ENCODE measurements at regions not wholly inside any gene's neighbourhood (a gene's known extent, or its start where the extent isn't known, plus 50 kb on each side); places are given as distances from the start of the nearest gene placed in this dataset.
A peak's percentile ranks its signal among the peaks of the same experiment; 100 is the strongest.

DNA sequence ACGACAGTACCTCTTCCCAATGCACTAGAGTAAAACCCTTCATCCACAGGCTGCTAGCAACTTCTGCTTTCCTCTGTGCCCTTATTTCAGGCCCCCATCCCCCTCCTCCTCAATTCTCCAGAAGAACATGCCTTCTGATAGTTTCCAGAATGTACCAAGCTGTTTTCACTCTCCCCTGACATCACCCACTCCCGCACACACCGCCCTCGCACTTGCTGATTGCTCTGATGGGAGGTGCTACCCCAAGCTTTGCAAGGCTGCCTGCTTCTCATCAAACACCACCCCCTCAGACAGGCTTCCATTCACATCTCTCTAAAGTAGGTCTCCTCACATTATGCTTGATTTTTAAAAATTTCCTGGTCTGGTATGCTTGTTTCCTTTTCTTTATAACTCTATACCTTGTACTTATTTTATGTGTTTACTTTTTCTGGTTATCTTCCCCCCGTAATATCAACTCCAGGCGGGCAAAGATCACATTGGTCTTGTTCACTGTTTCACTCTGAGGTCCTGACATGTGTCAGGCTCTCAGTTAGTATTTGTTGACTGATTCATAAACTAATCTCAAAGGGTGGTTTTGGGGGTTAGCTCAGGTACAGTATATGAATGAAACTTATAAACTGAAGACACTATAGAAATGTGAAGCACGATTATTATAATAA, 91.0 kb upstream of the C9orf72 start:
- Mint-ChIP-seq H3K9me3 (no peaks in the 10 kb centered on the region), H3K27ac (peak overlapping the region in 1 of 3 experiments; percentile 36), H3K4me3 (no peak overlapping the region), H3K27me3 (ENCODE audit: low read depth) (peaks cover 6% of the 10 kb centered on the region), H3K4me1 (no peaks in the 10 kb centered on the region), H3K36me3 (ENCODE audit: low read depth) (no peaks in the 10 kb centered on the region)
- TF ChIP-seq, protein P1, sequence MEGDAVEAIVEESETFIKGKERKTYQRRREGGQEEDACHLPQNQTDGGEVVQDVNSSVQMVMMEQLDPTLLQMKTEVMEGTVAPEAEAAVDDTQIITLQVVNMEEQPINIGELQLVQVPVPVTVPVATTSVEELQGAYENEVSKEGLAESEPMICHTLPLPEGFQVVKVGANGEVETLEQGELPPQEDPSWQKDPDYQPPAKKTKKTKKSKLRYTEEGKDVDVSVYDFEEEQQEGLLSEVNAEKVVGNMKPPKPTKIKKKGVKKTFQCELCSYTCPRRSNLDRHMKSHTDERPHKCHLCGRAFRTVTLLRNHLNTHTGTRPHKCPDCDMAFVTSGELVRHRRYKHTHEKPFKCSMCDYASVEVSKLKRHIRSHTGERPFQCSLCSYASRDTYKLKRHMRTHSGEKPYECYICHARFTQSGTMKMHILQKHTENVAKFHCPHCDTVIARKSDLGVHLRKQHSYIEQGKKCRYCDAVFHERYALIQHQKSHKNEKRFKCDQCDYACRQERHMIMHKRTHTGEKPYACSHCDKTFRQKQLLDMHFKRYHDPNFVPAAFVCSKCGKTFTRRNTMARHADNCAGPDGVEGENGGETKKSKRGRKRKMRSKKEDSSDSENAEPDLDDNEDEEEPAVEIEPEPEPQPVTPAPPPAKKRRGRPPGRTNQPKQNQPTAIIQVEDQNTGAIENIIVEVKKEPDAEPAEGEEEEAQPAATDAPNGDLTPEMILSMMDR (IDR thresholded peaks at IDR 0.05; ENCODE audit: unreplicated experiment in 3 of 3), result no peak

DNA sequence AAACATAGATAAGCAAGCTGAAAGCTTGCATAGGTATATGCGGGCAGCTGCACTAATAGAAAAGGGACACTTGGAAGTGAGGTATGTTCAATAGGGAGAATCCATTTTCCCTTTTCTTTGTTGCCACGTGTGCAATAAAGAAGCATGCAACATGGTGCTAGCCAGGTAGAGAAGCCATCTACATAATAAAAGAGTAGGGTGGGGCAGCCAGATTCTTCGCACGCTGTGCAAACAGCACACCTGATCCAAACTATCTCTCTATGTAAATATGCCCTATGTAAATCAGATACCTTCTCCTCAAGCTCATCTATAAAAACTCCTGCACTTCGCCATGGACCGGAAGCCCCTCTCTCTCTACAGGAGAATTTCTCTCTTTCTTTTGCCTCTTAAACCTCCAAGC, 91.9 kb upstream of the C9orf72 start:
- no peaks in the 10 kb centered on the region for H3K36me3 Mint-ChIP-seq (ENCODE audit: low read depth)
- H3K4me3 Mint-ChIP-seq, result no peak overlapping the region
- H3K27ac Mint-ChIP-seq, result no peak overlapping the region
- H3K27me3 Mint-ChIP-seq (ENCODE audit: low read depth), result peaks cover 6% of the 10 kb centered on the region
- H3K4me1 Mint-ChIP-seq, result no peaks in the 10 kb centered on the region
- H3K9me3 Mint-ChIP-seq, result no peaks in the 10 kb centered on the region
- TF ChIP-seq, protein P1 (IDR thresholded peaks at IDR 0.05; ENCODE audit: unreplicated experiment in 3 of 3), result no peak

DNA sequence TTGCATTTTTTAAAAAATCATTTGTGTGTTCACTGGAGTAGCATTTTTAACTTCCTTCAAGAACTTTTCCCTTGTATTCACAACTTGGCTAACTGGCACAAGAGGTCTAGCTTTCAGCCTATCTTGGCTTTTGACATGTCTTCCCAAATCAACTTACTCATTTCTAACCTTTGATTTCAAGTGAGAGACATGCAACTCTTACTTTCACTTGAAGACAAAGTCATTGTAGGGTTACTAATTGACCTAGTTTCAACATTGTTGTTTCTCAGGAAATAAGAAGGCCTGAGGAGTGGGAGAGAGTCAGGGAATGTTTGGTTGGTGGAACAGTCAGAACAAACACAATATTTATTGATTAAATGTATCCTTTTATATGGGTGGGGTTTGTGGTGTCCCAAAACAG, 95.0 kb upstream of the C9orf72 start:
- Mint-ChIP-seq H3K27me3 (ENCODE audit: low read depth) (peaks cover 10% of the 10 kb centered on the region), H3K4me1 (peaks cover 18% of the 10 kb centered on the region), H3K36me3 (ENCODE audit: low read depth) (no peaks in the 10 kb centered on the region), H3K9me3 (no peaks in the 10 kb centered on the region), H3K27ac (no peak overlapping the region), H3K4me3 (no peak overlapping the region)
- TF ChIP-seq, protein P1 (IDR thresholded peaks at IDR 0.05; ENCODE audit: unreplicated experiment in 3 of 3), result no peak

DNA sequence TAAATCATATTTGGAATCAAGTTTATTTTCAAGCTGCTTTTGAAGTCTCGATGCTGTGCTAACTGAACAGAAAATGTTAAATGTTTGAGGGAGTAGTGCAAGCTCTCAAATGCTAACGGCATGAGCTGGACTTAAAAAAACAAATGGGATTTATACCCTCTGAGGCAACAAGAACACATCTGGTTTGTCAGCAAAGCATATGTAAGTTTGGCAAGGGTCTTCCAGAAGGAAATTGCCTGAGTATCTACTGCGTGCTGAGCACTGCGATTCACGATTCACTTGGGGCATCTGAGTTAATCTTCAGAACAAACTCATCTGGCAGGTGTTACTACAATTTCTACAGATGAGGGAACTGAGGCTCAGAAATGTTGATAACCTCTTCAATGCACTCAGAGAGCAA, 98.4 kb upstream of the C9orf72 start:
- H3K27ac Mint-ChIP-seq, result peak overlapping the region; percentile 20 to 58 (median 44)
- no peaks in the 10 kb centered on the region for H3K36me3 Mint-ChIP-seq (ENCODE audit: low read depth)
- peaks cover 9% of the 10 kb centered on the region for H3K27me3 Mint-ChIP-seq (ENCODE audit: low read depth)
- no peaks in the 10 kb centered on the region for H3K9me3 Mint-ChIP-seq
- peaks cover 18% of the 10 kb centered on the region for H3K4me1 Mint-ChIP-seq
- TF ChIP-seq, protein P1 (IDR thresholded peaks at IDR 0.05; ENCODE audit: unreplicated experiment in 3 of 3), result no peak
- no peak overlapping the region for H3K4me3 Mint-ChIP-seq

DNA sequence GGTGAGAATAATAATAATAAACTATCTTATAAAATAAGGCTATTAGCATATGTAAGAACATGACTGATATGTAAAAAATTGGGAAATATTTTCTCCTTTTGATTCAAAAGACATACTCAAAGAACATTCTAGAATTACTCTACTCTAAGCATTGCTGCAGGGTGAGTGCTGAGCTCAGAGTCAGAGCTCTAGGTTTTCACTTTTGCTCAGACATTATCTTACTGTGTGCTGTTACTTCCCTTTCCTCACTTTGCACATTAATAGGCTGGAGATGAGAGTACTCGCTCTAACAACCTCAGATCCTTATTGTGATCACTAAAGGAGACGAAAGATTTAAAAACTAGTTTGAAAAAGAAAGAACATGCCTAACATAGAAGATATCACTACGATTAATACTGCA, 99.4 kb upstream of the C9orf72 start:
- no peak overlapping the region for H3K27ac Mint-ChIP-seq
- peaks cover 9% of the 10 kb centered on the region for H3K27me3 Mint-ChIP-seq (ENCODE audit: low read depth)
- TF ChIP-seq, protein P1 (IDR thresholded peaks at IDR 0.05; ENCODE audit: unreplicated experiment in 3 of 3), result no peak
- no peaks in the 10 kb centered on the region for H3K9me3 Mint-ChIP-seq
- peaks cover 18% of the 10 kb centered on the region for H3K4me1 Mint-ChIP-seq
- no peaks in the 10 kb centered on the region for H3K36me3 Mint-ChIP-seq (ENCODE audit: low read depth)
- H3K4me3 Mint-ChIP-seq, result no peak overlapping the region

DNA sequence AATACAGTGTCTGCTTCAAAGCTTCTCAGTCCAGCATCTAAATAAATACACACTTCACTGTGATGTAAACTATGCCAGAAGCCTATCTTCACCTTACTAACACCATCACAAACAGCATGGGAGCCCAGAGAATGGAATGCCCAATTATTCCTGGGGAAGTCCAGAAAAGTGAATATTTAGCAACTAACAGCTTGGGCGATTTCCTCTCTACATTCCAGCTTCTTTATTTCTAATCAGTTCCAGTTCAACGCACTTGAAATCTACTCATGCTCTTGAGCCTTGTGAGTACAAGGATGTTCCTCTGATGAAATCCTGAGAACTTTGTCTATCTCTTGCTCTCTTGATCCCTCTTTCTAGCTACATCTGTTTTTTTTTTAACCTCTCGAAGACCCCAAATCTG, 100.4 kb upstream of the C9orf72 start:
- no peaks in the 10 kb centered on the region for H3K36me3 Mint-ChIP-seq (ENCODE audit: low read depth)
- peak overlapping the region in 1 of 3 experiments; percentile 3 for H3K27ac Mint-ChIP-seq
- H3K27me3 Mint-ChIP-seq (ENCODE audit: low read depth), result peaks cover 9% of the 10 kb centered on the region
- H3K4me3 Mint-ChIP-seq, result no peak overlapping the region
- peaks cover 18% of the 10 kb centered on the region for H3K4me1 Mint-ChIP-seq
- H3K9me3 Mint-ChIP-seq, result no peaks in the 10 kb centered on the region
- TF ChIP-seq, protein P1 (IDR thresholded peaks at IDR 0.05; ENCODE audit: unreplicated experiment in 3 of 3), result no peak
